ENCODE measurements at regions not wholly inside any gene's neighbourhood (a gene's known extent, or its start where the extent isn't known, plus 50 kb on each side); places are given as distances from the start of the nearest gene placed in this dataset.

DNA sequence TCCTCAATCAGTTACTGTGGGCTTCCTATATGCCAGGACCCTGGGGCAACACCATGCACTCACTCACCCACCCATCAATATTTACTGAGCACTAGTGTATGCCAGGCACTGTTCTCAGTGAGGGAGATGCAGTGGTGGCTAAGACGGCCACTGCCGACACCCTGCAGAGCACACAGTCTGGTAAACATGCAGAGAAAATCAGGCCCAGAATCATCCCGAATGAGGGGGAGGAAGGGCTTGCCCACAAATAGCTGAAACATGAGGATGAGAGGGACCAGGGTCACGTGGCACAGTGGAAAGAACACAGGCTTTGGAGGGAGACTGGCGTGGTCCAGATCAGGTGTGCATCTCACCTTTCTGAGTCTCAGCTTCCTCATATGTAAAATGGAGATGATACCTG lies 89.2 kb upstream of the IGSF21 start:
- TF ChIP-seq POLR2A (IDR thresholded peaks at IDR 0.05; ENCODE audit: low read depth), result no peak
- TF ChIP-seq POLR2AphosphoS5 (IDR thresholded peaks at IDR 0.05), result no peak
